ENCODE measurements at regions not wholly inside any gene's neighbourhood (a gene's known extent, or its start where the extent isn't known, plus 50 kb on each side); places are given as distances from the start of the nearest gene placed in this dataset.

DNA sequence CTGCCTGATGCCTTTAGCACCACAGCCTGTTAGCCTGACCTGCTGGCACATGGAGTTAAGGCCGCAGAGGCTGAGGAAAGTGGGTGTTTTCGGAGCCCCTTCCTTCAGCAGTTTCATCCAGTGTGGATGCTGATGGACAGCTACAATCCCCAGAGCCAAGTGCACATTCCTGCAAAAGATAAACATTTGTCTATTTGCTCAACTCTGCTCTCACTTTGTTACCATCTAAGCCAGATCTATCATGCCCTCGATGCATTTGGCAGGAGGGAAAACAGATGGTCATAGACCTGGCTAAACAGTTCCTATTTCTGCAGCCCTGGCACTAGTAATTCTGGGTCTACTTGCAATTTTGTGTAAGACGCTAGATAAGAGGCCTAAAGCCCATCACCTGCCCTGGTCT is 312.9 kb upstream of the RASGRP1 start:
- Histone ChIP-seq H3K4me2 (ENCODE audit: insufficient read depth, low read length) (no peak overlapping the region), H3K4me3 (replicated peaks in 1 of 3; ENCODE audit: insufficient read depth in 1 of 3, low read depth in 1 of 3, low read length in 3 of 3) (no peak overlapping the region), H3K9me1 (replicated peaks; ENCODE audit: control insufficient read depth, extremely low read depth, insufficient read depth, low read length) (no peaks in the 10 kb centered on the region), H3K27me3 (ENCODE audit: control insufficient read depth in 2 of 2, insufficient read depth in 2 of 2, low read length in 2 of 2) (no peaks in the 10 kb centered on the region), H3K27ac (ENCODE audit: insufficient read depth, low read depth, low read length) (no peak overlapping the region), H3K79me2 (ENCODE audit: control insufficient read depth, insufficient read depth, low read length) (no peaks in the 10 kb centered on the region), H3K9me3 (replicated peaks; ENCODE audit: control insufficient read depth, insufficient read depth, low read length) (no peaks in the 10 kb centered on the region), H3K4me1 (ENCODE audit: control insufficient read depth, extremely low read depth, insufficient read depth, low read length) (peaks cover 5% of the 10 kb centered on the region), H4K20me1 (replicated peaks; ENCODE audit: control insufficient read depth, extremely low read depth, insufficient read depth, low read length) (no peaks in the 10 kb centered on the region), H3K36me3 (ENCODE audit: control insufficient read depth in 2 of 2, extremely low read depth in 1 of 2, insufficient read depth in 2 of 2, low read length in 2 of 2) (no peaks in the 10 kb centered on the region), H3K9ac (replicated peaks; ENCODE audit: extremely low read depth, insufficient read depth, low read length) (no peak overlapping the region), H2AFZ (ENCODE audit: low read depth, low read length) (no peak overlapping the region)
- TF ChIP-seq MYC (IDR thresholded peaks at IDR 0.05; ENCODE audit: low read depth, low read length) (no peak), FOS (IDR thresholded peaks at IDR 0.05; ENCODE audit: borderline replicate concordance, insufficient read depth, low read length) (no peak), POLR2AphosphoS5 (IDR thresholded peaks at IDR 0.05; ENCODE audit: insufficient read depth, low read depth, low read length) (no peak), CTCF (IDR thresholded peaks at IDR 0.05; ENCODE audit: extremely low read depth in 1 of 2, insufficient read depth in 1 of 2, low read depth in 1 of 2, low read length in 2 of 2) (no peak), MAX (IDR thresholded peaks at IDR 0.05; ENCODE audit: insufficient read depth, insufficient read length) (no peak)
- no peak for FAIRE-seq
- POLR2A ChIA-PET, result no interaction called here
- dilution Hi-C loops (cut with MboI; ENCODE audit: extremely low pct_ligation_motif_present, low sequenced_read_pairs), result no loop called here
- CTCF ChIA-PET, result interaction anchor here (1.5 kb wide), 1 partner anchor 9 kb away, joined by 3 read pairs; no protein-coding TSS in a partner anchor
- no TSS peak for BruUV-seq (replicated peaks)
- intact Hi-C loops (cut with micrococcal nuclease), result no loop called here
- DNase-seq (ENCODE audit: low read depth, low spot score), result no peak

DNA sequence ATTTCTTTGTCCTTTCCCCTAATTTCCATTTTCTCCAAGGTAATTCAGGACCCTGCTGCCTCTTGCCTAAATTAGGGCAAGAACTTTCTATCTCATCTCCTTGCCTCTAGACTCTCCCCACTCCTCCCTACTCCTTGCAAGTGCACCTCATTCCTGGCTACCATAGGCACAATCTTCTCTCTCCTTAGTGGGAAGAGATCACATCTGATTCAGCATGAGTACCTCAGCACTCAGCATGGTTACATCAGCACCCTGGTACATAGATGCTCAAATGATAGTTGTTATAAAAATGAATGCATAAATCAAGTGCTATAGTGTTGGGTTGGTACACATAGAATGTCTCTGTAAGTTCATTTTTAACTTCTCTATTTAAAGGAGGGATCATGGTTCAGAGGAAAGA is 313.4 kb upstream of the RASGRP1 start:
- CTCF ChIA-PET, result interaction anchor here (1.5 kb wide), 1 partner anchor 10 kb away, joined by 3 read pairs; no protein-coding TSS in a partner anchor

More for the DNA sequence above, 313.4 kb upstream of the RASGRP1 start:
- no peak overlapping the region for H3K4me2 ChIP-seq (ENCODE audit: insufficient read depth, low read length)
- no peak overlapping the region for H3K9ac ChIP-seq (replicated peaks; ENCODE audit: extremely low read depth, insufficient read depth, low read length)
- no peak for FAIRE-seq
- H3K9me1 ChIP-seq (replicated peaks; ENCODE audit: control insufficient read depth, extremely low read depth, insufficient read depth, low read length), result no peaks in the 10 kb centered on the region
- no peaks in the 10 kb centered on the region for H3K9me3 ChIP-seq (replicated peaks; ENCODE audit: control insufficient read depth, insufficient read depth, low read length)
- TF ChIP-seq POLR2A (IDR thresholded peaks at IDR 0.05; ENCODE audit: low read depth, low read length), result no peak
- TF ChIP-seq POLR2AphosphoS5 (IDR thresholded peaks at IDR 0.05; ENCODE audit: insufficient read depth, low read depth, low read length), result no peak
- TF ChIP-seq CTCF (IDR thresholded peaks at IDR 0.05; ENCODE audit: extremely low read depth in 1 of 2, insufficient read depth in 1 of 2, low read depth in 1 of 2, low read length in 2 of 2), result no peak
- POLR2A ChIA-PET, result no interaction called here
- no peaks in the 10 kb centered on the region for H3K79me2 ChIP-seq (ENCODE audit: control insufficient read depth, insufficient read depth, low read length)
- dilution Hi-C loops (cut with MboI; ENCODE audit: extremely low pct_ligation_motif_present, low sequenced_read_pairs), result no loop called here
- no peaks in the 10 kb centered on the region for H4K20me1 ChIP-seq (replicated peaks; ENCODE audit: control insufficient read depth, extremely low read depth, insufficient read depth, low read length)
- no peak overlapping the region for H3K4me3 ChIP-seq (replicated peaks in 1 of 3; ENCODE audit: insufficient read depth in 1 of 3, low read depth in 1 of 3, low read length in 3 of 3)
- intact Hi-C loops (cut with micrococcal nuclease), result no loop called here
- no TSS peak for BruUV-seq (replicated peaks)
- H3K27ac ChIP-seq (ENCODE audit: insufficient read depth, low read depth, low read length), result no peak overlapping the region
- peaks cover 5% of the 10 kb centered on the region for H3K4me1 ChIP-seq (ENCODE audit: control insufficient read depth, extremely low read depth, insufficient read depth, low read length)
- no peaks in the 10 kb centered on the region for H3K27me3 ChIP-seq (ENCODE audit: control insufficient read depth in 2 of 2, insufficient read depth in 2 of 2, low read length in 2 of 2)
- H3K36me3 ChIP-seq (ENCODE audit: control insufficient read depth in 2 of 2, extremely low read depth in 1 of 2, insufficient read depth in 2 of 2, low read length in 2 of 2), result no peaks in the 10 kb centered on the region
- no peak for DNase-seq (ENCODE audit: low read depth, low spot score)
- H2AFZ ChIP-seq (ENCODE audit: low read depth, low read length), result no peak overlapping the region

Measured in endothelial cell of umbilical vein (primary cell).